Gastroesophageal sphincter (tissue), 4 donors: ENCODE measurements at regions not wholly inside any gene's neighbourhood (a gene's known extent, or its start where the extent isn't known, plus 50 kb on each side); places are given as distances from the start of the nearest gene placed in this dataset.

Experiments
- ATAC-seq: fragments of 150-250 bp; one replicate; pipeline ENCODE4 v1.9.1; 2016; ENCODE audit warnings: mild to moderate bottlenecking, moderate library complexity
- H3K27ac ChIP-seq, 4 donors: fragments of 200-600 bp; sonication (generic) in 3 of 4; 1 replicate in 3 of 4; 2 replicates in 1 of 4; pipeline ENCODE4 v1.5.1; 2016 to 2019
- H3K27me3 ChIP-seq: fragments of 200-600 bp; sonication (generic); one replicate; pipeline ENCODE4 v1.5.1; 2019
- H3K36me3 ChIP-seq, 2 donors: fragments of 200-600 bp; sonication (generic); one replicate each; pipeline ENCODE4 v1.5.1; 2019; ENCODE audit warnings: control low read depth in 1 of 2
- H3K4me1 ChIP-seq, 3 donors: fragments of 200-600 bp; sonication (generic); 1 replicate in 2 of 3; 2 replicates in 1 of 3; pipeline ENCODE4 v1.5.1; 2016 to 2019; ENCODE audit warnings: control low read depth in 2 of 3
- H3K4me3 ChIP-seq, 2 donors: fragments of 200-600 bp; sonication (generic); one replicate each; pipeline ENCODE4 v1.5.1; 2019; ENCODE audit warnings: mild to moderate bottlenecking in 1 of 2, moderate library complexity in 1 of 2
- H3K9me3 ChIP-seq, 3 donors: fragments of 200-600 bp; sonication (generic); one replicate each; pipeline ENCODE4 v1.5.1; 2017 to 2019; ENCODE audit warnings: control low read depth in 2 of 3
- CTCF ChIP-seq, 4 experiments: fragments of 200-600 bp in 2 of 4; fragments of 450-650 bp in 2 of 4; sonication (generic) in 1 of 4; IDR thresholded peaks; one replicate each; pipeline ENCODE4 v1.5.1; 2017 to 2019; ENCODE audit warnings: antibody characterized with exemption in 4 of 4, mild to moderate bottlenecking in 2 of 4, moderate library complexity in 2 of 4
- EP300 ChIP-seq: sonication (generic); formaldehyde crosslinking; IDR thresholded peaks from one replicate; pipeline ENCODE4 v1.6.1; 2017; ENCODE audit warnings: antibody characterized with exemption, mild to moderate bottlenecking
- POLR2A ChIP-seq, 2 donors: fragments of 450-650 bp; IDR thresholded peaks; one replicate each; pipeline ENCODE4 v1.6.1; 2017; ENCODE audit warnings: antibody characterized with exemption in 2 of 2, mild to moderate bottlenecking in 2 of 2, moderate library complexity in 1 of 2
- POLR2AphosphoS5 ChIP-seq: sonication (generic); formaldehyde crosslinking; IDR thresholded peaks from one replicate; pipeline ENCODE4 v1.6.1; 2017; ENCODE audit warnings: antibody characterized with exemption
- WGBS, 2 donors: methylation state at CpG; one replicate each; pipeline ENCODE4 v1.1.5; 2018; ENCODE audit warnings: low coverage in 1 of 2; 5-methylcytosine and 5-hydroxymethylcytosine counted together

GRCh38 chr2:3099860-3100234, 277.8 kb downstream of the EIPR1 start:
- Histone ChIP-seq H3K36me3 (no peaks in the 10 kb centered on the region), H3K4me1 (no peaks in the 10 kb centered on the region), H3K27ac (no peak overlapping the region), H3K9me3 (no peaks in the 10 kb centered on the region), H3K27me3 (peaks cover 40% of the 10 kb centered on the region), H3K4me3 (no peak overlapping the region)
- no peak for ATAC-seq
- TF ChIP-seq POLR2AphosphoS5 (no peak), POLR2A (IDR thresholded peaks at IDR 0.05) (no peak), EP300 (no peak), CTCF (IDR thresholded peaks at IDR 0.05) (no peak)
- WGBS, 2 donors, result 93% methylated on average over 4 to 8 of the region's 12 CpGs

- ATAC-seq, result no peak
- H3K4me3 ChIP-seq, result no peak overlapping the region
- H3K27me3 ChIP-seq, result peaks cover 40% of the 10 kb centered on the region
- no peaks in the 10 kb centered on the region for H3K9me3 ChIP-seq
- TF ChIP-seq CTCF (IDR thresholded peaks at IDR 0.05) (no peak), POLR2A (IDR thresholded peaks at IDR 0.05) (no peak), POLR2AphosphoS5 (no peak), EP300 (no peak)
- no peaks in the 10 kb centered on the region for H3K36me3 ChIP-seq
- WGBS, 2 donors, result 73 to 100% methylated on average over 3 to 5 of the region's 6 CpGs
- H3K4me1 ChIP-seq, result no peaks in the 10 kb centered on the region
- no peak overlapping the region for H3K27ac ChIP-seq
Measured at GRCh38 chr2:3099145-3099859, 278.3 kb downstream of the EIPR1 start.

- WGBS, 2 donors, result 50% methylated on average over 1 of the region's 2 CpGs; no CpG with 5 or more reads in 1 of the 2 donors
- Histone ChIP-seq H3K4me1 (no peaks in the 10 kb centered on the region), H3K36me3 (no peaks in the 10 kb centered on the region), H3K27me3 (peaks cover 40% of the 10 kb centered on the region), H3K27ac (no peak overlapping the region), H3K9me3 (no peaks in the 10 kb centered on the region), H3K4me3 (no peak overlapping the region)
- ATAC-seq, result no peak
- TF ChIP-seq POLR2AphosphoS5 (no peak), CTCF (IDR thresholded peaks at IDR 0.05) (no peak), EP300 (no peak), POLR2A (IDR thresholded peaks at IDR 0.05) (no peak)
Measured at GRCh38 chr2:3098231-3098630, 279.4 kb downstream of the EIPR1 start.

GRCh38 chr2:3097804-3098203, 279.8 kb downstream of the EIPR1 start:
- ATAC-seq, result no peak
- no peak overlapping the region for H3K27ac ChIP-seq
- H3K27me3 ChIP-seq, result peaks cover 40% of the 10 kb centered on the region
- no peaks in the 10 kb centered on the region for H3K9me3 ChIP-seq
- no peaks in the 10 kb centered on the region for H3K36me3 ChIP-seq
- no peaks in the 10 kb centered on the region for H3K4me1 ChIP-seq
- no peak for TF ChIP-seq EP300
- TF ChIP-seq POLR2A (IDR thresholded peaks at IDR 0.05), result no peak
- no peak for TF ChIP-seq CTCF (IDR thresholded peaks at IDR 0.05)
- TF ChIP-seq POLR2AphosphoS5, result no peak
- H3K4me3 ChIP-seq, result no peak overlapping the region
- WGBS, 2 donors, result 92 to 96% methylated on average over 4 of the region's 9 CpGs
